AG09309 (cell line): ENCODE measurements at regions not wholly inside any gene's neighbourhood (a gene's known extent, or its start where the extent isn't known, plus 50 kb on each side); places are given as distances from the start of the nearest gene placed in this dataset.

ENCODE experiments used
- DNase-seq: peaks from one replicate; pipeline ENCODE4 v3.0.0-alpha.2; 2010; ENCODE audit warnings: low read depth
- H3K4me3 ChIP-seq: 2 replicates; pipeline ENCODE4 v1.5.1; 2011; ENCODE audit warnings: mild to moderate bottlenecking, low read depth, low read length, moderate library complexity; ENCODE audit not compliant: control insufficient read depth
- CTCF ChIP-seq: IDR thresholded peaks from 2 replicates; pipeline ENCODE4 v1.5.1; 2011; ENCODE audit warnings: mild to moderate bottlenecking, low read depth, low read length, inconsistent platforms; ENCODE audit not compliant: insufficient read depth, control insufficient read depth; ENCODE audit errors: missing control alignments

- no peak overlapping the region for H3K4me3 ChIP-seq
- peak; percentile 1 for DNase-seq
- peak; percentile 83 for TF ChIP-seq CTCF
Observed at GRCh38 chr1:36703526-36704208, 221.0 kb upstream of the CSF3R start.

- no peak for DNase-seq
- TF ChIP-seq CTCF, result no peak
- H3K4me3 ChIP-seq, result no peak overlapping the region
Observed at GRCh38 chr1:36702963-36703362, 220.2 kb upstream of the CSF3R start.

- no peak for DNase-seq
- H3K4me3 ChIP-seq, result no peak overlapping the region
- TF ChIP-seq CTCF, result no peak
Observed at GRCh38 chr1:36699113-36699911, 216.6 kb upstream of the CSF3R start.

GRCh38 chr1:36697836-36698605 is 215.3 kb upstream of the CSF3R start:
- TF ChIP-seq CTCF, result no peak
- no peak for DNase-seq
- no peak overlapping the region for H3K4me3 ChIP-seq

- DNase-seq, result no peak
- no peak for TF ChIP-seq CTCF
- no peak overlapping the region for H3K4me3 ChIP-seq
Observed at GRCh38 chr1:36696261-36696940, 213.7 kb upstream of the CSF3R start.

- TF ChIP-seq CTCF, result no peak
- DNase-seq, result no peak
- no peak overlapping the region for H3K4me3 ChIP-seq
Observed at GRCh38 chr1:36693603-36694002, 210.9 kb upstream of the CSF3R start.
